GM18951 (cell line): ENCODE measurements at regions not wholly inside any gene's neighbourhood (a gene's known extent, or its start where the extent isn't known, plus 50 kb on each side); places are given as distances from the start of the nearest gene placed in this dataset.
"Not testable (repeated sequence)": the region's sequence is repeated elsewhere in the genome, so short reads cannot be mapped to it uniquely, and the experiment has no call there.

Experiments used
- POLR2A ChIP-seq: IDR thresholded peaks from 4 replicates; pipeline ENCODE4 v1.6.1; 2011; ENCODE audit warnings: mild to moderate bottlenecking; ENCODE audit not compliant: insufficient read length, insufficient read depth; ENCODE audit errors: extremely low read depth
- in situ Hi-C: fragments of 300-500 bp; cut with MboI; formaldehyde crosslinking; loops from one replicate; pipeline ENCODE4 v1.12.0; 2022; ENCODE audit warnings: low sequenced_read_pairs, mixed read lengths, inconsistent platforms; ENCODE audit not compliant: unreplicated experiment

GRCh38 chrX:1906028-1906427 lies 291.2 kb downstream of the ASMT start:
- in situ Hi-C loops: no loop called here
- TF ChIP-seq POLR2A: no peak

- in situ Hi-C loops: not testable (repeated sequence)
These were observed 294.1 kb downstream of the ASMT start for GRCh38 chrX:1908996-1909395.

- TF ChIP-seq POLR2A: no peak
- in situ Hi-C loops: no loop called here
These were observed 294.8 kb downstream of the ASMT start for GRCh38 chrX:1909419-1910206.

- in situ Hi-C loops: no loop called here
- TF ChIP-seq POLR2A: no peak
These were observed 295.3 kb downstream of the ASMT start for GRCh38 chrX:1910207-1910470.

- in situ Hi-C loops: no loop called here
- TF ChIP-seq POLR2A: no peak
These were observed 296.7 kb downstream of the ASMT start for GRCh38 chrX:1911401-1912128.

GRCh38 chrX:1912193-1912592 lies 297.3 kb downstream of the ASMT start:
- no peak for TF ChIP-seq POLR2A
- in situ Hi-C loops: no loop called here

- in situ Hi-C loops: no loop called here
These were observed 299.9 kb downstream of the ASMT start for GRCh38 chrX:1914606-1915365.

GRCh38 chrX:1918780-1919179 lies 303.9 kb downstream of the ASMT start:
- TF ChIP-seq POLR2A: no peak
- in situ Hi-C loops: no loop called here

More at GRCh38 chrX:1914606-1915365, 299.9 kb downstream of the ASMT start:
- TF ChIP-seq POLR2A: no peak

GRCh38 chrX:1925053-1925481 lies 310.2 kb downstream of the ASMT start:
- no peak for TF ChIP-seq POLR2A
- in situ Hi-C loops: loop anchor here (25.0 kb wide), 3 partner anchors 412 to 662 kb away; no protein-coding TSS in a partner anchor

GRCh38 chrX:1928805-1929204 lies 313.9 kb downstream of the ASMT start:
- TF ChIP-seq POLR2A: no peak
- in situ Hi-C loops: loop anchor here (25.0 kb wide), 3 partner anchors 408 to 658 kb away; no protein-coding TSS in a partner anchor

- in situ Hi-C loops: loop anchor here (25.0 kb wide), 3 partner anchors 405 to 655 kb away; no protein-coding TSS in a partner anchor
- no peak for TF ChIP-seq POLR2A
These were observed 317.4 kb downstream of the ASMT start for GRCh38 chrX:1932231-1932630.

- in situ Hi-C loops: loop anchor here (25.0 kb wide), 3 partner anchors 403 to 653 kb away; no protein-coding TSS in a partner anchor
- TF ChIP-seq POLR2A: no peak
These were observed 319.1 kb downstream of the ASMT start for GRCh38 chrX:1933964-1934363.

- no peak for TF ChIP-seq POLR2A
- in situ Hi-C loops: loop anchor here (25.0 kb wide), 3 partner anchors 401 to 651 kb away; no protein-coding TSS in a partner anchor
These were observed 320.9 kb downstream of the ASMT start for GRCh38 chrX:1935805-1936204.

GRCh38 chrX:1938190-1938589 lies 323.3 kb downstream of the ASMT start:
- TF ChIP-seq POLR2A: no peak
- in situ Hi-C loops: loop anchor here (25.0 kb wide), 3 partner anchors 399 to 649 kb away; no protein-coding TSS in a partner anchor
